Upper lobe of left lung (tissue), 6 donors: ENCODE measurements at regions not wholly inside any gene's neighbourhood (a gene's known extent, or its start where the extent isn't known, plus 50 kb on each side); places are given as distances from the start of the nearest gene placed in this dataset.

ENCODE experiments used
- ATAC-seq, 2 donors: fragments of 200-7000 bp; cut with Tn5 transposase; one replicate each; pipeline ENCODE4 v1.9.1; 2022; ENCODE audit warnings: mild to moderate bottlenecking in 2 of 2, moderate library complexity in 2 of 2; ENCODE audit not compliant: low FRiP score in 2 of 2
- DNase-seq, 2 donors: peaks; one replicate each; pipeline ENCODE4 v3.0.0-alpha.2; 2019 to 2020
- H3K27ac ChIP-seq, 4 donors: fragments of 200-600 bp; sonication (generic); one replicate each; pipeline ENCODE4 v1.5.1; 2016 to 2019
- H3K27me3 ChIP-seq, 4 donors: fragments of 200-600 bp; sonication (generic); one replicate each; pipeline ENCODE4 v1.5.1; 2017 to 2019
- H3K36me3 ChIP-seq, 4 donors: fragments of 200-600 bp; sonication (generic); one replicate each; pipeline ENCODE4 v1.5.1; 2016 to 2019
- H3K4me1 ChIP-seq, 4 donors: fragments of 200-600 bp; sonication (generic); one replicate each; pipeline ENCODE4 v1.5.1; 2018 to 2019
- H3K4me3 ChIP-seq, 4 donors: fragments of 200-600 bp; sonication (generic); one replicate each; pipeline ENCODE4 v1.5.1; 2017 to 2019; ENCODE audit warnings: mild to moderate bottlenecking in 2 of 4, moderate library complexity in 1 of 4
- H3K9me3 ChIP-seq, 4 donors: fragments of 200-600 bp; sonication (generic); one replicate each; pipeline ENCODE4 v1.5.1; 2018 to 2019
- EP300 ChIP-seq, 4 donors: sonication (generic); formaldehyde crosslinking; IDR thresholded peaks; one replicate each; pipeline ENCODE4 v1.5.1; 2017; ENCODE audit warnings: antibody characterized with exemption in 4 of 4, control low read depth in 2 of 4
- POLR2A ChIP-seq, 4 donors: fragments of 450-650 bp; IDR thresholded peaks; one replicate each; pipeline ENCODE4 v1.5.1; 2016 to 2017; ENCODE audit warnings: antibody characterized with exemption in 4 of 4, mild to moderate bottlenecking in 2 of 4
- POLR2AphosphoS5 ChIP-seq, 2 donors: sonication (generic); formaldehyde crosslinking; IDR thresholded peaks; one replicate each; pipeline ENCODE4 v1.5.1; 2017; ENCODE audit warnings: antibody characterized with exemption in 2 of 2
- WGBS, 2 donors: methylation state at CpG; one replicate each; pipeline ENCODE4 v1.1.5; 2017 to 2018; 5-methylcytosine and 5-hydroxymethylcytosine counted together
- TF ChIP-seq, protein P1 (sequence below), 6 experiments: fragments of 450-650 bp in 4 of 6; fragments of 200-600 bp in 2 of 6; sonication (generic) in 2 of 6; IDR thresholded peaks; one replicate each; pipeline ENCODE4 v1.5.1; 2016 to 2019; ENCODE audit warnings: antibody characterized with exemption in 6 of 6
- donor health status: DM: no; HTN: no; CAD: no; lungs with moderate emphysema.
- donor health status: DM: no; HTN: yes; CAD: no; lungs with severe emphysema.

DNA sequence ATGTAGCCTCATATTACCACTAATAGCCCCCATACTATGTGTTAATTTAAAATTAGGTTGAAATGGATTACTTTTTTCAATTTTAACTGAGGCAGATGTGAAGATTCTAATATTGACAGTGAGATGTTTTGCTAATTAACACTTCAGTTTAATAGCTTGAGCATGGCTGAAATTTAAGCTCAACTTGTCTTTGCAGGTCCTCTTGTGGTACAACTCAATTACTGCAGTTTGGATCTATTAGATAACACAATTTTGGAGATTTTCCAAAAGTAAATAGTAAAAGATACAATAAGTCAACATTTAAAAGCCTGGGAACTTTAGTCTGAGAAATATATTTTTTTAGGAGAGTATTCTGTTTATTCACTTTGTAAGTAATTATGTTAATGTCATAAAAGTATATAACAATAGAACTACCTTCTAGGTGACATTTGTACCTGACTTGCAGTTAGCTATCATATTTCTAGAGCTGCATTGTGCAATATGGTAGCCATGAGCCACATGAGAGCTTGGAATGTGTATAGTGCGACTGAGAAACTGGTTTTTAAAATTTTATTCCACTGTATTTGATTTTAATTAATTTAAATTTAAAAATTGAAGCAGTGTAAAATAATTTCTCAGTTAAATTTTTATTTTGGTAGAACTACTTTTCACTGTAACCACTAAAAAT lies 73.1 kb upstream of the FMR1 start:
- no peaks in the 10 kb centered on the region for H3K36me3 ChIP-seq
- DNase-seq (no peak), ATAC-seq (no peak)

DNA sequence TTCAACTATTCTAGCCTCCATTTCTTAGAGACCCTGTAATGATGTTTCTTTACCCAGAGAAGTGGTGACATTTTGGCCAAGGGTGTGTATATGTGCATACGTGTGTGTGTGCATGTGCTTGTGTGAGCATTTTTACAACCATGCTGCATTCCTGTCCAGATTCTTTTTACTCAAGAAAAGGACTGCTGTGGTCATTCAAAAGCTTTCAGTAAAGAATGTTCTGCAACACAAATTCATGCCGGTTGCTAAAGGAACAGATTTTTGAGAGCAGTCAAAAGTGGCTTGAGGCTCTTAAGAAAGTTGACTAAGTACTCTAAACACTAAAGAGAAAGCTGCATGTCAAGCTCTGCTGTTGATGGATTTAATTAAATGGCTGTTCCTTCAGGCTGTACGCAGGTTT lies 65.0 kb upstream of the FMR1 start:
- TF ChIP-seq EP300 (IDR thresholded peaks at IDR 0.05), result no peak
- TF ChIP-seq POLR2AphosphoS5 (IDR thresholded peaks at IDR 0.05), result no peak
- TF ChIP-seq, protein P1, sequence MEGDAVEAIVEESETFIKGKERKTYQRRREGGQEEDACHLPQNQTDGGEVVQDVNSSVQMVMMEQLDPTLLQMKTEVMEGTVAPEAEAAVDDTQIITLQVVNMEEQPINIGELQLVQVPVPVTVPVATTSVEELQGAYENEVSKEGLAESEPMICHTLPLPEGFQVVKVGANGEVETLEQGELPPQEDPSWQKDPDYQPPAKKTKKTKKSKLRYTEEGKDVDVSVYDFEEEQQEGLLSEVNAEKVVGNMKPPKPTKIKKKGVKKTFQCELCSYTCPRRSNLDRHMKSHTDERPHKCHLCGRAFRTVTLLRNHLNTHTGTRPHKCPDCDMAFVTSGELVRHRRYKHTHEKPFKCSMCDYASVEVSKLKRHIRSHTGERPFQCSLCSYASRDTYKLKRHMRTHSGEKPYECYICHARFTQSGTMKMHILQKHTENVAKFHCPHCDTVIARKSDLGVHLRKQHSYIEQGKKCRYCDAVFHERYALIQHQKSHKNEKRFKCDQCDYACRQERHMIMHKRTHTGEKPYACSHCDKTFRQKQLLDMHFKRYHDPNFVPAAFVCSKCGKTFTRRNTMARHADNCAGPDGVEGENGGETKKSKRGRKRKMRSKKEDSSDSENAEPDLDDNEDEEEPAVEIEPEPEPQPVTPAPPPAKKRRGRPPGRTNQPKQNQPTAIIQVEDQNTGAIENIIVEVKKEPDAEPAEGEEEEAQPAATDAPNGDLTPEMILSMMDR (IDR thresholded peaks at IDR 0.05), result no peak
- TF ChIP-seq POLR2A (IDR thresholded peaks at IDR 0.05), result no peak
- WGBS, 2 donors, result 37 to 54% methylated on average over 3 of the region's 3 CpGs
- DNase-seq, result no peak
- no peaks in the 10 kb centered on the region for H3K36me3 ChIP-seq
- H3K4me3 ChIP-seq, result no peak overlapping the region
- H3K27ac ChIP-seq, result no peak overlapping the region
- no peaks in the 10 kb centered on the region for H3K4me1 ChIP-seq
- ATAC-seq, result peak in 1 of 2 donors; percentile 83
- H3K9me3 ChIP-seq, result no peaks in the 10 kb centered on the region
- H3K27me3 ChIP-seq, result no peaks in the 10 kb centered on the region

More for the DNA sequence above, 73.1 kb upstream of the FMR1 start:
- Histone ChIP-seq H3K27me3 (no peaks in the 10 kb centered on the region), H3K27ac (no peak overlapping the region), H3K9me3 (no peaks in the 10 kb centered on the region), H3K4me3 (no peak overlapping the region), H3K4me1 (no peaks in the 10 kb centered on the region)
- WGBS, 2 donors, result 10 to 41% methylated on average over 1 of the region's 1 CpG
- no peak for TF ChIP-seq POLR2A (IDR thresholded peaks at IDR 0.05)
- no peak for TF ChIP-seq EP300 (IDR thresholded peaks at IDR 0.05)
- TF ChIP-seq, protein P1 (IDR thresholded peaks at IDR 0.05), result peak in 3 of 6 experiments; percentile 15 to 28 (median 28)
- no peak for TF ChIP-seq POLR2AphosphoS5 (IDR thresholded peaks at IDR 0.05)

DNA sequence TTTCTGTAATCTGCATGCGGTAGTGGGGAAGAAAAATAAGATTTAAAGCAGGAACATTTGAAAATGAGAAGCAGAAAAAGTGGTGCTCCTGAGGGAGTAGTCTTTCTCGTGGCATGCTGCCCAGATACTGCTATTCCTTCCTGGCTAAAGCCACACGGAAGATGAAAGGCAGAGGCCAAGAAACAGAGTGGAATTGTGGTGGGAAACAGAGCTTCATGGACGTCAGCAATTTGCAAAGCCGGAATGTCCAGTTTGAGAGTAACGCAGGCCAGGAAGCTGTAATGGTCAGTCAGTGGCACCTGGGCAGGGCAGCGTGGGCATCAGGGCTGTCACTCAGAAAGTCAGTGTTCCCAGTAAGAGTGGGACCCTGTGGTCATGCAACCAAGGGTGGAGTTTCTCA lies 63.7 kb upstream of the FMR1 start:
- peak in 1 of 2 donors; percentile 29 for DNase-seq
- Histone ChIP-seq H3K4me3 (no peak overlapping the region), H3K4me1 (no peaks in the 10 kb centered on the region), H3K27ac (no peak overlapping the region), H3K9me3 (no peaks in the 10 kb centered on the region), H3K27me3 (no peaks in the 10 kb centered on the region), H3K36me3 (no peaks in the 10 kb centered on the region)
- TF ChIP-seq EP300 (IDR thresholded peaks at IDR 0.05) (no peak), POLR2A (IDR thresholded peaks at IDR 0.05) (no peak), POLR2AphosphoS5 (IDR thresholded peaks at IDR 0.05) (no peak)
- TF ChIP-seq, protein P1 (IDR thresholded peaks at IDR 0.05), result no peak
- peak in 1 of 2 donors; percentile 78 for ATAC-seq
- 38 to 42% methylated on average over 7 of the region's 7 CpGs for whole genome bisulfite sequencing, 2 donors

DNA sequence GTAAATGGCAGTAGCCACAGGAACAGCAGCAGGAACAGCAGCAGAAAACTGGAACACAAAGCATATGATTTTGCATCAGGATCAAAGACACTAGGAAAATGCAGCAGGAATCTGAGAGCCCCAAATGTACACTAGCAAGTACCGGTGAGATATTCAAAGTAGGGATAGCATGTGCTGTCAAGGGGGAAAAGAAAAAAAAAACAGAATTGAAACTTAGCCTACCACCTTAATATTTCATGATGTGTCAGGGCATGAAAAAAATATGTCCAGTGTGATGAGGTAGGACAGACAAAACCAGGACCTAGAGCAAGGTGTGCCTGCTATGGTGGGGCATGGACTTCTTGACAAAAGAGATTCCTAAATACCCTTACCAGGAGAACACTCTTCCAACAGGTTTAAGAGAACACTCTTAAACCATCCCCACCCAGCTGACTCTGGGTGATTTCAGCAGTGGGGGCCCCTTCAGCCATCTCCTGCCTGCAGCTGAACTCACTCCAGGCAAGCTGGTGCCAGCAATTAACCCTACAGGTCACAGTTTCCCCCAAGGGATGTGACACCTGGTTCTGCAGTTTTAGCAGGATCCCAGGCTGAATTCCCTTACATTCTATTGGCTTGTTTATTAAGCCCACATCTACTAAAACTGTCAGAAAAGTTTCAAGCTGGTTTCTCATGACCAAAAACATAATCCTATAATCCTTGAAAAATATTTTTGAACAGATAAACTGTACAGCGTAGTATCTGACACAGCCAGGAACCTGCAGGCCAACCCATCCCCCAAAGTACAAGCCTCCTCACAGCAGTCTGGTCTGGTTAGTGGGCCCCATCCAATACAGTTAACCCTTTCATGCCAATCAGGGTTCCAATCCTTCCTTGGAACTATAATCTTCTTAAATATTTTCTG lies 62.9 kb upstream of the FMR1 start:
- Histone ChIP-seq H3K27me3 (no peaks in the 10 kb centered on the region), H3K27ac (no peak overlapping the region), H3K4me3 (no peak overlapping the region), H3K36me3 (no peaks in the 10 kb centered on the region), H3K9me3 (no peaks in the 10 kb centered on the region), H3K4me1 (no peaks in the 10 kb centered on the region)
- ATAC-seq (no peak), DNase-seq (no peak)
- TF ChIP-seq POLR2AphosphoS5 (IDR thresholded peaks at IDR 0.05) (no peak), EP300 (IDR thresholded peaks at IDR 0.05) (no peak)
- TF ChIP-seq, protein P1 (IDR thresholded peaks at IDR 0.05), result no peak
- 84% methylated on average over 2 of the region's 2 CpGs for WGBS, 2 donors
